NCI-H2107 (cell line): ENCODE measurements at regions not wholly inside any gene's neighbourhood (a gene's known extent, or its start where the extent isn't known, plus 50 kb on each side); places are given as distances from the start of the nearest gene placed in this dataset.
"Not testable (repeated sequence)": the region's sequence is repeated elsewhere in the genome, so short reads cannot be mapped to it uniquely, and the experiment has no call there.

ENCODE experiments used
- DNase-seq: peaks from one replicate; lab custom pipeline; 2025; lab: John Stamatoyannopoulos, UW

- DNase-seq, result no peak
Observed at GRCh38 chr2:122063716-122064115, 308.3 kb downstream of the TSN start.

GRCh38 chr2:122070241-122070731 lies 314.8 kb downstream of the TSN start:
- DNase-seq, result no peak

GRCh38 chr2:122072666-122073065 lies 317.2 kb downstream of the TSN start:
- no peak for DNase-seq

GRCh38 chr2:122074201-122074600 lies 318.8 kb downstream of the TSN start:
- no peak for DNase-seq

- no peak for DNase-seq
Observed at GRCh38 chr2:122075381-122075780, 319.9 kb downstream of the TSN start.

- no peak for DNase-seq
Observed at GRCh38 chr2:122077114-122077513, 321.7 kb downstream of the TSN start.

- no peak for DNase-seq
Observed at GRCh38 chr2:122077771-122078170, 322.3 kb downstream of the TSN start.

- no peak for DNase-seq
Observed at GRCh38 chr2:122078451-122078850, 323.0 kb downstream of the TSN start.

- no peak for DNase-seq
Observed at GRCh38 chr2:122079844-122080243, 324.4 kb downstream of the TSN start.

GRCh38 chr2:122080316-122080715 lies 324.9 kb downstream of the TSN start:
- no peak for DNase-seq

GRCh38 chr2:122080871-122081270 lies 325.4 kb downstream of the TSN start:
- no peak for DNase-seq

- DNase-seq, result peak; percentile 24
Observed at GRCh38 chr2:122081751-122082150, 326.3 kb downstream of the TSN start.

- DNase-seq, result no peak
Observed at GRCh38 chr2:122083256-122084048, 328.0 kb downstream of the TSN start.

GRCh38 chr2:122085672-122086071 lies 330.2 kb downstream of the TSN start:
- not testable (repeated sequence) for DNase-seq

- no peak for DNase-seq
Observed at GRCh38 chr2:122094557-122094956, 339.1 kb downstream of the TSN start.

GRCh38 chr2:122096761-122097160 lies 341.3 kb downstream of the TSN start:
- no peak for DNase-seq

- DNase-seq, result no peak
Observed at GRCh38 chr2:122098306-122098705, 342.9 kb downstream of the TSN start.

- no peak for DNase-seq
Observed at GRCh38 chr2:122100346-122100745, 344.9 kb downstream of the TSN start.

- no peak for DNase-seq
Observed at GRCh38 chr2:122100756-122101155, 345.3 kb downstream of the TSN start.

- DNase-seq, result no peak
Observed at GRCh38 chr2:122101319-122101718, 345.9 kb downstream of the TSN start.

- no peak for DNase-seq
Observed at GRCh38 chr2:122105171-122105876, 349.9 kb downstream of the TSN start.

GRCh38 chr2:122105877-122106206 lies 350.4 kb downstream of the TSN start:
- DNase-seq, result no peak

GRCh38 chr2:122108186-122108585 lies 352.7 kb downstream of the TSN start:
- DNase-seq, result no peak
